Activated naive CD4-positive, alpha-beta T cell treated with anti-CD3 and anti-CD28 coated beads for 36 hours (primary cell): ENCODE measurements at regions not wholly inside any gene's neighbourhood (a gene's known extent, or its start where the extent isn't known, plus 50 kb on each side); places are given as distances from the start of the nearest gene placed in this dataset.
"Not testable (repeated sequence)": the region's sequence is repeated elsewhere in the genome, so short reads cannot be mapped to it uniquely, and the experiment has no call there.

ENCODE experiments used
- CTCF ChIA-PET: fragments of 350-600 bp; sonication (Branson Sonifier 250); formaldehyde crosslinking; loops from one replicate; lab custom pipeline; 2021; ENCODE audit warnings: antibody characterized with exemption; lab: Charles Lee
- DNase-seq: peaks from one replicate; pipeline ENCODE4 v3.0.0-alpha.2; 2020
- H3K27ac Mint-ChIP-seq: one replicate; pipeline ENCODE4 v1.8.0; 2021; ENCODE audit warnings: mild to moderate bottlenecking, mixed read lengths
- H3K27me3 Mint-ChIP-seq: one replicate; pipeline ENCODE4 v1.8.0; 2021; ENCODE audit warnings: low read depth, mixed read lengths
- H3K36me3 Mint-ChIP-seq: one replicate; pipeline ENCODE4 v1.8.0; 2021; ENCODE audit warnings: low read depth, mixed read lengths
- H3K4me1 Mint-ChIP-seq: one replicate; pipeline ENCODE4 v1.8.0; 2021; ENCODE audit warnings: low read depth, mixed read lengths
- H3K4me3 Mint-ChIP-seq: one replicate; pipeline ENCODE4 v1.8.0; 2021; ENCODE audit warnings: mild to moderate bottlenecking, moderate library complexity, mixed read lengths
- H3K9me3 Mint-ChIP-seq: one replicate; pipeline ENCODE4 v1.8.0; 2021; ENCODE audit warnings: mixed read lengths
- intact Hi-C: fragments of 100-400 bp; cut with micrococcal nuclease; formaldehyde crosslinking; loops from one replicate; pipeline ENCODE4 v1.15.1; 2023

GRCh38 chrY:16454799-16455198 lies 1425.2 kb downstream of the CDY2B start:
- no peak for DNase-seq
- CTCF ChIA-PET: no interaction called here
- Mint-ChIP-seq H3K27ac (no peak overlapping the region), H3K4me1 (no peaks in the 10 kb centered on the region), H3K4me3 (no peak overlapping the region), H3K9me3 (peaks cover 3% of the 10 kb centered on the region), H3K36me3 (no peaks in the 10 kb centered on the region), H3K27me3 (no peaks in the 10 kb centered on the region)
- intact Hi-C loops: no loop called here

GRCh38 chrY:16446152-16446551 lies 1433.9 kb downstream of the CDY2B start:
- no peak overlapping the region for H3K27ac Mint-ChIP-seq
- intact Hi-C loops: no loop called here
- no peaks in the 10 kb centered on the region for H3K9me3 Mint-ChIP-seq
- H3K27me3 Mint-ChIP-seq: no peaks in the 10 kb centered on the region
- H3K4me3 Mint-ChIP-seq: no peak overlapping the region
- no peak for DNase-seq
- CTCF ChIA-PET: no interaction called here
- no peaks in the 10 kb centered on the region for H3K4me1 Mint-ChIP-seq
- H3K36me3 Mint-ChIP-seq: no peaks in the 10 kb centered on the region

GRCh38 chrY:16409206-16409923 lies 1470.7 kb downstream of the CDY2B start:
- DNase-seq, H3K27me3 Mint-ChIP-seq, CTCF ChIA-PET, H3K36me3 Mint-ChIP-seq, intact Hi-C loops, H3K4me3 Mint-ChIP-seq, H3K4me1 Mint-ChIP-seq, H3K9me3 Mint-ChIP-seq, H3K27ac Mint-ChIP-seq: not testable (repeated sequence)

- H3K27ac Mint-ChIP-seq, H3K9me3 Mint-ChIP-seq, H3K4me1 Mint-ChIP-seq, H3K27me3 Mint-ChIP-seq, intact Hi-C loops, H3K36me3 Mint-ChIP-seq, DNase-seq, H3K4me3 Mint-ChIP-seq, CTCF ChIA-PET: not testable (repeated sequence)
Observed at GRCh38 chrY:16379458-16379857, 1500.6 kb downstream of the CDY2B start.

GRCh38 chrY:16341592-16341991 lies 1538.4 kb downstream of the CDY2B start:
- intact Hi-C loops, H3K4me3 Mint-ChIP-seq, H3K36me3 Mint-ChIP-seq, H3K9me3 Mint-ChIP-seq, H3K4me1 Mint-ChIP-seq, DNase-seq, H3K27ac Mint-ChIP-seq, H3K27me3 Mint-ChIP-seq, CTCF ChIA-PET: not testable (repeated sequence)

- intact Hi-C loops, H3K36me3 Mint-ChIP-seq, H3K4me1 Mint-ChIP-seq, H3K27me3 Mint-ChIP-seq, DNase-seq, H3K4me3 Mint-ChIP-seq, H3K27ac Mint-ChIP-seq, H3K9me3 Mint-ChIP-seq, CTCF ChIA-PET: not testable (repeated sequence)
Observed at GRCh38 chrY:16330032-16330758, 1549.8 kb downstream of the CDY2B start.

GRCh38 chrY:16329135-16329820 lies 1550.7 kb downstream of the CDY2B start:
- H3K4me1 Mint-ChIP-seq, H3K9me3 Mint-ChIP-seq: not testable (repeated sequence)

More at GRCh38 chrY:16329135-16329820, 1550.7 kb downstream of the CDY2B start:
- DNase-seq, H3K4me3 Mint-ChIP-seq, CTCF ChIA-PET, H3K27ac Mint-ChIP-seq, H3K36me3 Mint-ChIP-seq, intact Hi-C loops, H3K27me3 Mint-ChIP-seq: not testable (repeated sequence)
